GM23338 (cell line): ENCODE measurements at regions not wholly inside any gene's neighbourhood (a gene's known extent, or its start where the extent isn't known, plus 50 kb on each side); places are given as distances from the start of the nearest gene placed in this dataset.

Source experiments
- EZH2phosphoT487 ChIP-seq: fragments of 200-600 bp; sonication (generic); IDR thresholded peaks from one replicate; pipeline ENCODE4 v1.8.1; 2018; ENCODE audit warnings: antibody characterized with exemption; ENCODE audit not compliant: unreplicated experiment
- NANOG ChIP-seq: IDR thresholded peaks from 2 replicates; pipeline ENCODE4 v1.6.1; 2016; ENCODE audit warnings: antibody characterized with exemption, borderline replicate concordance
- ZNF114 ChIP-seq: fragments of 250-450 bp; sonication (Bioruptor Pico); IDR thresholded peaks from 2 replicates; pipeline ENCODE4 v1.5.0; 2020; ENCODE audit warnings: mild to moderate bottlenecking, moderate library complexity
- TF ChIP-seq, protein P1 (sequence below), 2 experiments: fragments of 200-600 bp in 1 of 2; sonication (generic) in 1 of 2; conservative IDR thresholded peaks; 2 replicates each; pipeline versions ENCODE4 v1.5.1 to v1.6.1; 2016 to 2017; ENCODE audit warnings: antibody characterized with exemption in 2 of 2, low read depth in 2 of 2, mild to moderate bottlenecking in 2 of 2, moderate library complexity in 1 of 2
- TF ChIP-seq, protein P2 (sequence below): IDR thresholded peaks from 2 replicates; pipeline ENCODE4 v1.6.1; 2016; ENCODE audit warnings: antibody characterized with exemption

DNA sequence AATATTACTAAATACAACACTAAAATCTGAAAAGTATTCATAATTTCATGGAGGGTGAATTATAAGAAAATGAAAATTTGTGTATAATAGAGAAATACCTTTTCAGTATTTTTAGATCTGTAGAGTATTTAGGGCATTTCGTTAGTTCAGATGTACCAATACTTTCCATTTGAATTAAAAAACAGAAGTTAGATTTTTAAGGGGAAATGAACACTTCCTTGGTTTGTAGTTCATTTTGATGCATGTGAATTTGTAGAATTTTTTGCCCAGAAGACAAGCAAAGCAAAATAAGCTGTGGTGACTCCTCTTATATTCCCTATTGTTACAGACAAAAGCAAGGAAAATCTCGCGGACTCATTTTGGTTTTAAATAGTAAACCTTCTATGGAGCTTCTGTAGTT, 209.0 kb upstream of the RPS23 start:
- TF ChIP-seq, protein P1, sequence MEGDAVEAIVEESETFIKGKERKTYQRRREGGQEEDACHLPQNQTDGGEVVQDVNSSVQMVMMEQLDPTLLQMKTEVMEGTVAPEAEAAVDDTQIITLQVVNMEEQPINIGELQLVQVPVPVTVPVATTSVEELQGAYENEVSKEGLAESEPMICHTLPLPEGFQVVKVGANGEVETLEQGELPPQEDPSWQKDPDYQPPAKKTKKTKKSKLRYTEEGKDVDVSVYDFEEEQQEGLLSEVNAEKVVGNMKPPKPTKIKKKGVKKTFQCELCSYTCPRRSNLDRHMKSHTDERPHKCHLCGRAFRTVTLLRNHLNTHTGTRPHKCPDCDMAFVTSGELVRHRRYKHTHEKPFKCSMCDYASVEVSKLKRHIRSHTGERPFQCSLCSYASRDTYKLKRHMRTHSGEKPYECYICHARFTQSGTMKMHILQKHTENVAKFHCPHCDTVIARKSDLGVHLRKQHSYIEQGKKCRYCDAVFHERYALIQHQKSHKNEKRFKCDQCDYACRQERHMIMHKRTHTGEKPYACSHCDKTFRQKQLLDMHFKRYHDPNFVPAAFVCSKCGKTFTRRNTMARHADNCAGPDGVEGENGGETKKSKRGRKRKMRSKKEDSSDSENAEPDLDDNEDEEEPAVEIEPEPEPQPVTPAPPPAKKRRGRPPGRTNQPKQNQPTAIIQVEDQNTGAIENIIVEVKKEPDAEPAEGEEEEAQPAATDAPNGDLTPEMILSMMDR (conservative IDR thresholded peaks at IDR 0.05; ENCODE audit: low read depth in 2 of 2) = no peak
- no peak for TF ChIP-seq ZNF114
- no peak for TF ChIP-seq EZH2phosphoT487
- TF ChIP-seq NANOG = no peak
- TF ChIP-seq, protein P2, sequence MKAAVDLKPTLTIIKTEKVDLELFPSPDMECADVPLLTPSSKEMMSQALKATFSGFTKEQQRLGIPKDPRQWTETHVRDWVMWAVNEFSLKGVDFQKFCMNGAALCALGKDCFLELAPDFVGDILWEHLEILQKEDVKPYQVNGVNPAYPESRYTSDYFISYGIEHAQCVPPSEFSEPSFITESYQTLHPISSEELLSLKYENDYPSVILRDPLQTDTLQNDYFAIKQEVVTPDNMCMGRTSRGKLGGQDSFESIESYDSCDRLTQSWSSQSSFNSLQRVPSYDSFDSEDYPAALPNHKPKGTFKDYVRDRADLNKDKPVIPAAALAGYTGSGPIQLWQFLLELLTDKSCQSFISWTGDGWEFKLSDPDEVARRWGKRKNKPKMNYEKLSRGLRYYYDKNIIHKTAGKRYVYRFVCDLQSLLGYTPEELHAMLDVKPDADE = no peak
